ENCODE measurements at regions not wholly inside any gene's neighbourhood (a gene's known extent, or its start where the extent isn't known, plus 50 kb on each side); places are given as distances from the start of the nearest gene placed in this dataset.

GRCh38 chr14:101363261-101363555 is 198.1 kb upstream of the DIO3 start:
- no peak for DNase-seq

- DNase-seq, result no peak
Measured at GRCh38 chr14:101363880-101364391, 197.4 kb upstream of the DIO3 start.

- no peak for DNase-seq
Measured at GRCh38 chr14:101364503-101365328, 196.6 kb upstream of the DIO3 start.

DNA sequence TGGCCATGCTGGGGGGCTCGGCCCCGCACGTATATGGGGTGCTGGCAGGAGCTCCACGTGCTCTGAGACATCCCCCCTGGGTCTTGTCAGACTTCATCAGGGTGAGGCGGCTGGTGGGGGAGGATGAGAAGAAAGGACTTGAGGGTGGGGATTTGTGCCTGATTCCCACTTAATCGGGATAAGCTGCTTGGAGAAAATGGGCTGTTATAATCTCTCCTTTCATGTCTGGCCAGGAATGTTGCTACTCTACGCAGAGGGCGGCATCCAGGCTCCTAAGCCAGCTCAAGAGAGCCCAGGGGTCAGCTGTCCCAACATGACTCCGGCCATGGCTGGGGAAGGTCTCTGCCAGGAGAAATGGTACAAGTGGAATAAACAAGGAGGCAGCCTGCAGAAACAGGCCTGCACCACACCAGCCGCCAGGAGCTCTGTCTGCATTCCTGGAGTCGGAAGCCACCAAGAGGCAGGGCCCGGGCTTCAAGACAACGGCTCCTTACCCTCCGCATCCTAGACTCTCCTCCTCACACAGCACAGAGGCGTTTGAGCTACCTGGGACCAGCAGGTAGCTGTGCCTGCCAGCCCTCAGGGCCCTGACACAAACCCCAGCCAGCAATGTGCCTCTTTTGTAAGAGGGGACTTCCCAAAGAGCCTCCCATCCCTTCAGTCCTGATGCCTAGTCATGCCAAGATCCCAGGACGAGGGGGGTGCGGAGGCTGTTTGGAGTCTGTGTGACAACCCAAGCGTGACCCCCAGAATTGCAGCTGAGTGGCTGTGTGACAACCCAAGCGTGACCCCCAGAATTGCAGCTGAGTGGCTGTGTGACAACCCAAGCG is 195.8 kb upstream of the DIO3 start:
- DNase-seq, result no peak

DNA sequence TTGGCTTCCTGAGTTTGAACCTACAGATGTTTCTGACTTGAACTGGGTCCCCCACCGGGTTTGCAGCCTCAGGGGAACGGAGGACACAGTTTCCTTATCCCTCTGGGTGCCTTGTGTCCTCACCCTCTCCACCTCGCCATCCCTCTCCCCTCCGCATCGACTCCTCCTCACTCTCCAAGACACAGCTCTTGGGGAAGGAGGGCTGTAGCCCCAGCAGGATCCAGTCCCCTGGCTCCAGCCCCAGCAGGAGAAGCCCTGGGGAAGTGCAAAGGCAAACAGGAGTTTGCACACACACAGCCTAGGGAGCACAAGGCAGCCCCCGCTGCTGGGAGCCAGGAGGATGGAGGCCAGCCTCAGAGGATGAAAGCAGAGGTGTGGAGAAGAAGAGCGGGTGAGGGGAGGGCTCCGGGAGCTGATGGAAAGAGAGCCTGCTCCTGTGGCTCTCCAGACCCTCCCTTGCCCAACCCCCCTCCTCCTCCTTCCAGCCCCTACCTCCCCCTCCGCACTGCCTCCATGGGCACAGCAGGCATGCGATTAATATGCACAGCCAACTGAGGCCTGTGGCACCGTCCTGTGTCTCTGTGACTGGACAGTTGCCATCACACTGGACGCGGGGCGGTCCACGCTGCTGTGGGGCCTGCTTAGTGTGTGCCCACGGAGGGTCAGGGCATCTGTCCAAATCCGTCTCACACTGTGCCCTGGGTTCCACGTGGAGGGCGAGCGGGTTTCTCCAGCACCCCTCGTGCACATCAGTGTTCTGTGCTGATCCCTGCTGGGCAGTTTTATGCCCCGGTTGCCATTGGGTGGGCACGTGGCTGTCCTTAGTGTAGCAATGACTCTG is 193.7 kb upstream of the DIO3 start:
- DNase-seq, result no peak

- no peak for DNase-seq
Measured at GRCh38 chr14:101368629-101369028, 192.7 kb upstream of the DIO3 start.

GRCh38 chr14:101369194-101369915 is 191.9 kb upstream of the DIO3 start:
- no peak for DNase-seq

GRCh38 chr14:101369916-101370592 is 191.2 kb upstream of the DIO3 start:
- DNase-seq, result no peak

DNA sequence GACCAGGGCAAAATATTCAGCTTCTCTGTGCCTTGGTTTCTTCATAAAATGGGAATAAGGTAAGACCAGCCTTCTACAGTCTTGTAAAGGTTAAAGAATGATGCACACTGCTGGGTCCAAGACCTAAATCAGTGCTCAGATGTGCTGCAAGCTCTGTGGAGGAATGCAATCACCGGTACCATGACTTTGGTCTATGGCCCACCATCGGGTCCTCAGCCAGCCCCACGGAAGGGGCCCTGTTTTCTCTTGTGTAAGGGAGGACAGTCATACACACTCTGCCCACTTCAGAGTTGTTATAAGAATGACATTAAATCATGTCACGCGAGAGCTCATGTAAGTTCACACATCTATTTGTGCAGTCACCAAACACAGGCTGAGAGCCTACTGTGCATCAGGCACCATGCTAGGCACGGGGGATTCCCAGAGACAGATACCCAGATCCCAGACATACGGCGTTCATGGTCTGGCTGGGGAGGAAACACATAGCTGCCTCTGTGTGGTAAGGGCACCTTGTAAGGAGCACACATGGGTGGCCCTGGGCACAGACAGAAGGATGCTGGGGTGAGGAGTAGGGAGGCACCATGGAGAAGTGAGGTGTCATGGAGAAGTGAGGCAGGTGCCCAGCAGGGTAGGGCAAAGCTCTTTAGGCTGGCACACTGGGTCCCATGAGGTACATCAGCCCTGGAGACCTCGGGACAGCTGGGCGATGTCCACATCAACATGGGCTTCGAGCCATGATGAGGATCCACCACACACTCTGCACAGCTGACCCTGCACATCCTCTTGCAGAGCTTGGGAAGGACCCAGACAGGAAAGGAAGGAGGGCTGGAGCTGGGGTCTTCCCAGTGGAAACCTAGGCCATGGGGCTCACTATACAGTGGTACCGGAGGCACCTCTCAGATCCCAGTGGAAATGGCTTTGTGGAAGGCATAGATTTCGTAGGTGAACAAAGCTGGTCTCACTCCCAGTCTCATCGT is 190.4 kb upstream of the DIO3 start:
- DNase-seq, result no peak

DNA sequence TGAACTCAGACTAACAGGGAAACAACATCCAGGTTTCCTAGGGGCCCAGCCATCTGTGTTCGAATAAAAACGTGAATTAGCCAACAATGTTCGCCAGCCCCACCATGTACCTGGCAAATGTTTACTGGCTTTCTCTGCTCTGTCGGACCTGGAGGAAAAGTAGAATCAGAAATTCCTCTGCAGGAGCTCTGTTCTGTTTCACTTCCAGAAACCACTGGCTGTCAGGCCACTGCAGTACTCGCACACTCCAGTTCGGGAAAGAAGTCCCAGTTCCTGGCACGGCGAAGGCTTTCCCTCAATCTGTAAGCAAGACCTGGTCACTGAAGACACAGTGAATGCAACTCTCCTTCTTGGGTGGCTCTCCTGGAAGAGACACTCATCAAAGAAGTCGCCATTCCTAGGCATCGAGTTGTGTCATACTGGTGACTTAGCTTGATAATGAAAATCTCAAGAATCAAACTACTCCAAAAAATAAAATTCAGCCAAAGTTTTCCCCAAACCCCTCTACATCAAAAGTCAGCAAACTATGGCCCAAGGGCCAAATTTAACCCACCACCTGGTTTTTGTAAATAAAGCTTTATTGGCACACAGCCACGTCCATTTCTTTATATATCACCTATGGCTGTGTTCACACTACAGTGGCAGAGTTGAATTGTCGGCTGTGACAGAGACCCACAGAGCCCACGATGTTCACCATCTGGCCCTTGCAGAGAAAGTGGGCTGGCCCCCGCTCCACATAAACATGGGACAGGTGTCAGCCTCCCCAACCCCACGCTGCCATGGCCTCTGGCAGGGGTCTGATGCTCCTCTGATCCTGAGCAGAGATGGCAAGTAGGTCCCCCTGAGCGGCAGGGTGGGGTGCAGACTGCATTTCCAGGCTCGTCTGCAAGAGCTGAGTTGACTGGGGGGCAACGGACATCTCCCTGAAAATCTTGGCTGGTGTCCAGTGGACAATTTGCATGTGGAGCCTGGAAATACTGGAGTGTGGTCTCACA is 189.2 kb upstream of the DIO3 start:
- DNase-seq, result no peak

DNA sequence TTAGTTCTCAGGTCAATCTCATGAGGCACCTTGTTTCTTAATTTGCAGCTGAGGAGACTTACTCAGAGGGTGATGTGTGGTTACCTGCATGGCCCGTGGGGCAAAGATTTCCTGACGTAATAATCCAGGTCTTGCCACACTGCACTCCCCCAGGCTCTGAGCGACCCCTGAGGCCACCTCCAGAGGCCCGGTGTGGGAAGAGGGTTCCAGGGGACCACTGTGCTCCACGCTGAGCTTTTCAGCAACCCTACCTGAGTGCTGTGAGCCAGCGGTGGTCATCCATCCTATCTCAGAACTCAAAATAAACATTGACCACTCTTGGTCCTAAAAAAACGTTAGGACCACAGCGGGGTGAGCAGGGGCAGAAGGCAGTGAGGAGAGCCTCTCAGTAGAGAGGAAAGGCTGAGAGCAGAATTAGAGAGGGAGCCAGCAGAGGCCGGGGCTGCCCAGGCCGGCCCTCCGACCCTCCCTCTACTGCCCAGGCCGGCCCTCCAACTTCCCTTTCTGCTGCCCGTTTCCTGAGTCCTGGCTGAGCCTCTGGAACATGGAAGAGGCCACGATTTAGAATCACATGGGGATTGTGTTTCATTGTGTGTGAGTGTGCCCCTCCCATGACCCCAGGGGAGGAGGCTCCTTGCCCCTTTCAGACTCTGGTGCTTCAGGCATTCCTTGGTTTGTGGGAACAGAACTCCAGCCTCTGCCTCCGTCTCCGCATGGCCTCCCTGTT is 188.2 kb upstream of the DIO3 start:
- DNase-seq, result no peak

DNA sequence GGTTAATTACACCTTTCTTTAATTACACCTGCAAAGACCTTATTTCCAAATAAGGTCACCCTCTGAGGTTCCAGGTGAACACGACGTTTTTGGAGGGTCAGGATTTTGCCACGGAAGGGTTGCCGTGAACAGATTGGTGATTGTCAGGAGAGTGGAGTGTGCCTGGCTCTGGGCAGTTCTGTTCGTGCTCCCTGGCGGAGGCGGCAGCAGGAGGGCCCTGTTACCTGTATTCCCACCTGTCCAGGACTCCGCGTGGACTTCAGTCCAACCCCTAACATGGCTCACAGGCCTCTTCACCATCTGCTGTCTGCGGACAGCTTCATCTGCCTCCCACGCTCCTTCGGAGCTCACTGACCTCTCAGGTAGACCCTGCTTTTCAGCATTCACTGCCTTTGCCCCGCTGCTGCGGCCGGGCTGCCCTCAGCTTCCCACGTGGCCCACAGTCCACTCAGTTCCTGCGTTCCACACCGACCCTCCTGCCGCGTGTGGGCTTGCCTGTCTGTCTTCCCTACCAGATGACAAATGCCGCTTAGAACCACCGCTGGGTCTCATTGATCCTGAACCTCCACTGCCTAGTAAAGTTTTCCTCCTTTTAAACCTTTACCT is 187.5 kb upstream of the DIO3 start:
- DNase-seq, result no peak

DNA sequence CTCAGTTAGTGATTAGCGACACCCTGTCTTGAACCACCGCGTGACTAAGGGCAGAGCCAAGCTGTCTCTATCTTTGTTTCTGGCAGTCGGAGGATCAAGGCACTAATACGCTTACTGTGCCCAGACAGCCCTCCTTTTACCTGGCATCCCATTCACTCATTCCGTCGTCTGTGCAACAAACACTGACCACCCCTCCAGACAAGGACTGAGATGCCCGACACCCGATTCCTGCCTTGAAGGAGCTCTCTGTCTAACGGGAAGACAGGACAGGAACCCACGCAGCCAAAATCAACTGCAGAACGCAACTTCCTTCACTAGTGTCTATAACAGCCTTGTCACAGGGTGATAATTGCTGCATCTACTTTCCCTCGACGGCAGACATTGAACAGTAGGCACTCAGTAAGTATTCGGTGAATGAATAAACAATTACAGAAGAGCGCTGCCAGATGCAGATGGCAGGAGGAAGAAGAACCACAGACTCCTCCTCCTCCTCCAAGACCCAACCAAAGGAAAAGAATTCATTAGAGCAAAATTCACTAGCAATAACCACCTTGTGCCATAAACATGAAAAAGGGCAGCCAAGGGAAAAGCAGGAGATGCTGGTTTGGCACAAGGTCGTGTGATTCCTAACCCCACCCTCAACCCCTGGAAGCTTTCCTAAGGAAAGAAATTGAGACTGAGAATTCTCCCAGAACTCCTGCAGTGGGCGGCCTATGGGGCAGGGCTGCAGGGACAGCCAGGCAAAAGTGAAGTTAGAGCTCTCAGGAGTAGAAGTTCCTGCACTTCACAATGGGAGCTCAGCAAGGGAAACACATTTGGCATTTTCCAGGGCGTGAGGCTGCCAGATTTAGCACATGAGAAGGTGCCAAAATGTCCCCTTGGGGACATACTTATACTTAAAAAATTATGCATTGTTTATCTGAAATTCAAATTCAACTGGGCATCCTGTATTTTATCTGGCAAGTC is 186.6 kb upstream of the DIO3 start:
- DNase-seq, result no peak

GRCh38 chr14:101377069-101377468 is 184.2 kb upstream of the DIO3 start:
- no peak for DNase-seq

GRCh38 chr14:101379842-101380241 is 181.5 kb upstream of the DIO3 start:
- no peak for DNase-seq

GRCh38 chr14:101380512-101380911 is 180.8 kb upstream of the DIO3 start:
- DNase-seq, result no peak

- DNase-seq, result no peak
Measured at GRCh38 chr14:101380940-101381339, 180.4 kb upstream of the DIO3 start.
